Ureter (tissue), 1 donor: ENCODE measurements at regions not wholly inside any gene's neighbourhood (a gene's known extent, or its start where the extent isn't known, plus 50 kb on each side); places are given as distances from the start of the nearest gene placed in this dataset.
"Not testable (repeated sequence)": the region's sequence is repeated elsewhere in the genome, so short reads cannot be mapped to it uniquely, and the experiment has no call there.

ENCODE experiments used
- DNase-seq: peaks from one replicate; pipeline ENCODE4 v3.0.0-alpha.2; 2020; ENCODE audit warnings: low spot score
- donor health status: DM: yes; HTN: yes; CAD: no.

DNA sequence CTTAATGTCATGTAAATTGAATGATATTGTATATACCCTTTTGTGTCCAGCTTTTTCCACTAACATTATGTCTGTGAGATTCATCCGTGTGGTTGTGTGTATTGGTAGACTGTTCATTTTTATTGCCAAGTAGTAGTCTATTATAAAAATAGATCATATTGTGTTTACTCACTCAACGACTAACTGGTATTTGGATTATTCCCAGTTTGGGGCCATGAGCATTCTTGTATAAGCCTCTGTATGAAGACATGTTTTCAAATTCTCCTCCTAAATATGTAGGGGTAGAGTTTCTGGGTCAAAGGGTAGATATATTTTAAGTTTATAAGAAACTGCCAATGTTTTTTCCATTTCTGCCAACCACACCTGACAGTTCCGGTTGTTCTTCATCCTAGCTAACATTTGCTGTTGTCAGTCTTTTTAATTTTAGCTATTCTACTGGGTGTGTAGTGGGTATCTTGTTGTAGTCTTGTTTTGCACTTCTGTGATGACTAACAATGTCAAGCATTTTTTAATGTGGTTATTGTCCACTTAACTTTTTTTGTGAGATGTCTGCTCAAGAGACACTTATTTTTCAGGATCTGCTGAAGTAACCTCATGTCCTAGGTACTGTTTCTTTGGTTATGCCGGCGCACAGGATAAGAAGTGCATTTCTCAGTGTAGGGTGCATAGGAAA lies 93.2 kb downstream of the DACT1 start:
- no peak for DNase-seq

DNA sequence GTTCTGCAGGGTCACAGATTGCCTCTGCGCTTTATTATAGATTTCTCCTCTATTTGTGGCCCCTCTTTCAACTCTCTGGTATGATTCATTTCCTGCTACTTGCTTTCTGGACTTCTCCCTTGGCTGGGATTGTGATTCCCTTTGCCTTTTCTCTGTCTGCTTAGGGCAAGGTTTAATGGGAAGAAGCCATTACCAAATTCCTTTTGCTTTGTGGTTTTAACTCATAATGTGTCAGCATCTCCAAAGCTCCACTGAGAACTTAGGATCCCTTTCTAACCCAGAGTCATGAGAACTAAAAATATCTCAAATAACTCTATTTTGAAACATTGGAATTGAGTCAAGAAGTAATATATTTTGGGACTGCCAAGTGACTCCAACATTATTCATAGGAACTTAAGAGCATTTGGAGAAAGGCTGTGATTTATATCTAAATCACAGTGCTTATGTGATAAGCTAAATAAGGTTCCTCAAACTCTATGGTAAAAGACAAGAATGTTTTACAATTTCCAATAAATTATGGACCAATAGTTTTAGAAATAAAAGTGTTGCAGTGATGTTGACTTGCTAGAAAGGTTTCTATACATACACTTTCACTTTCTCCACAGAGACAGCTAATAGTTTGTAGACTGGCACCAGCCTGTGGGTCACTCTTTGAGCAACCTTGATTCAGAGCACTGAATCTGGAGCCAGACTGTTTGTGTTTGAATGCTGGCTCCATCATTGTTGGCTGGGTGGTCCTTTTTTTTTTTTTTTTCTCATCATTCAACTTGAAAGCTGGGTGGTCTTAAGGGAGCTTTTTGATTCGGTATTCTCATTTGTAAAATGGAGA lies 93.9 kb downstream of the DACT1 start:
- no peak for DNase-seq

DNA sequence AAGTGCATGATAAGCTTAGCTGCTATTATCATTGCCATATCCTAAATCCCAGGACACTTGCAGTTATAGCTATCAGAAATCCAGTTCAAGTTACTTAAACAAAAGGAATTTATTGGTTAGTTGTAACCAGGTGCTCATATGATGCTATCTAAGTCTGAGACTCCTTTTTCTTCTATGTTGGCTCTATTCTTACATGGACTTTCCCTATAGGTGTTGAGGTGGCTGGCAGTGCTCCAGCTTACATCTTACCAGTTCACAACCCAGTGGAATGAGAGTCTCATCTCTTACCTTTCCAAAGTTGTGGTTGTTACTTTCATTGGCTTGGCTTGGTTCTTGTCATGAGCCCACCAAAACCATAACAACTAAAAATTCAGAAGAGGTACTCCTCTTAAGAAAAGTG lies 94.6 kb downstream of the DACT1 start:
- no peak for DNase-seq

DNA sequence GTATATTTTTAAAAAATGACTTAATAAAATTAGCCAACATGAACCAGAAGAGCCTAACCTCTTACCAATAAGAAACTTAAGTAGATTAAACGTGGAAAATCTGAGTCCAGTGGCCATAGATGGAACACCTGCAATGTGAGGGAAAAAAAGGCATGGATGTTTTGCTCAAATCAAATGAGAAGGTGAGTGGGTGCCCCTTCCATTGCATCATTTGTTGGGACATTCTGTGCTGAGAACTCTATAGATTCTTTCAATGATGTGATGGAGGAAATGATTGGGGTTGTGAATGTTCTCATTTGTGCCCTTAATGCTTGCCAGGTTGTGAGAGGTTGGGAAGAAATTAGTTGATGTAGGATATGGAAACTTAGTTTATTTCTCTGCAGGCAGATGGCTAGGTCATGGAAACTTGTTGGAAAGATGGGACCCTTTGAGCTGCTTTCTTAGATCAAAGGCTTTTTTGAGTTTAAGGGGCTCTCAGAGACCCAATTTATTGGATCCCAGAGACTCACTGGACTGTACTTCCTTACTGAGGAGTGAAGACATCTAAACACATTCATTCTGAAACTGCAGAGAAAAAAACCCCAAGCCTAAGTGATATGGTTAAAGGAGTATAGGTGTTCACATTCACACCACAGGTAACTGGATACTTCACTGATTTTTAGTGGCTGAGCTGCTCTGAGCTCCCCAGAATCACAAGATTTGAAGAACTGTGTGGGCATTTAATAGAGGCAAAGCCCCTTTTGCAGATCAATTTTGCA lies 95.9 kb downstream of the DACT1 start:
- no peak for DNase-seq

DNA sequence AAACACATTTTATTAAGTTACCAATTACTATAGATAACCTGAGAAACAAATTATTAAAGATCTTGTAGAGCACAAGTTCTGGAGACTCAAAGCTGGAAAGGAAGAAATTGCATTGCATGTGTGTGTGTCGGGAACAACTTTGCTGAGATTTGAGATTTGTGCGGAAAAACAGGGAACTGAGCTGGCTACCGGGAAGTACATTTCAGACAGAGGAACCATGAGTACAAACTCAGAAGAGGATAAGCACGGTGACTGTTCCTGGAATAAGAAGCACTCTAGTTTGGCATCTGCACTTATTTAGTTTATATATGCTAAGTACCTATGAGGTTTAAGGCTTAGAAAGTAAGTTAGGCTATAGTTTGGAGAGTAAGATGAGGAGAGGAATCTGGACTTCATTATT lies 97.8 kb downstream of the DACT1 start:
- no peak for DNase-seq

DNA sequence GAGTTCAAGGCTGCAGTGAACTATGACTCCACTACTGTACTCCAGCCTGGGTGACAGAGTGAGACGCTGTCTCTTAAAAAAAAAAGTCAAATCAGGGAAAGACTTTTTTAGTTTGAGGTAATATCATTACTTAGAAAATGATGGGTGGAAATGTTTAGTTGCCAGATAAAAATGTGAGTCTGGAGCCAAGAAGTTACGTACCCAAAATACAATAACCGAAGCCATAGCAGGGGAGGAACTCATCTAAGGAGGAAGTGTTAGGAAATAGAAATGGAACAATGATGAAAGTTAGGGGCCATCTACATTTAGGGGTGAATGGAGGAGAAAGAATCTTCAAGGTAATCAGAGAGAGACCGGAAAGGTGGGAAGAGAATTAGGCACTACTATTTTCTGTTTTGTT lies 98.8 kb downstream of the DACT1 start:
- DNase-seq: no peak

DNA sequence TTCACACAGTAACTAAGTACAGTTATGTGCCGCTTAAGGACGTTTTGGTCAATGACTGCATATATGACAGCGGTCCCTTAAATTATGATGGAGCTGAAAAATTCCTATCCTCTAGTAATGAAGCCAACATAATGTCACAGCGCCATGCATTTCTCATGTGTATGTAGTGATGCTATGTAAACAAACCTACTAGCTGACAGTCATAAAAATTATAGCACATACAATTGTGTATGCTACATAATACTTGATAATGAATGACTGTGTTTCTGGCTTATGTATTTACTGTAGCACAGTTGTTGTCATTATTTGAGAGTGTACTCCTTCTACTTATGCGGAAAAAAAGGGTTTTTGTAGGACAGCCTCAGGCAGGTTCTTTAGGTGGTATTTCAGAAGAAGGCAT lies 99.7 kb downstream of the DACT1 start:
- DNase-seq: no peak

DNA sequence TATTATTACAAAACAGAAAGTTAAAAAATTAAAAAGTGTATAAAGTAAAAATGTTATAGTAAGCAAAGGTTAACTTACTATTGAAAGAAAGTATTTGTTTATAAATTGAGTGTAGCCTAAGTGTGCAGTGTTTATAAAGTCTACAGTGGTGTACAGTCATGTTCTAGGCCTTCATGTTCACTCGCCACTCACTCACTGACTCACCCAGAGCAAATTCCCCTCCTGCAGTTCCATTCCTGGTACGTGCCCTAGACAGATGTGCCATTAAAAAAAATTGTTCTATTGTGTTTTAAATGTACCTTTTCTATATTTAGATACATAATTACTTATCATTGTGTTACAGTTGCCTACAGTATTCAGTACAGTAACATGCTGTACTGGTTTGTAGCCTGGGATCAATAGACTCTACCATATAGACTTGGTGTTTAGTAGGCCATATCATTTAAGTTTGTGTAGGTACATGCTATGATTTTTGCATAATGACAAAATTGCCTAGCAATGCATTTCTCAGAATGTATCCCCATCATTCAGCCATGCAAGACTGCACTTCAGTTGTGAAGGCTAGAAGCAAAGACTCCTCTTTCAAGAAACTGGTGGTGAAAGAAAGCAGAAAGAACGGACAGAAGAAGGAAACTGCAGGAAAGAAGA lies 100.6 kb downstream of the DACT1 start:
- no peak for DNase-seq

DNA sequence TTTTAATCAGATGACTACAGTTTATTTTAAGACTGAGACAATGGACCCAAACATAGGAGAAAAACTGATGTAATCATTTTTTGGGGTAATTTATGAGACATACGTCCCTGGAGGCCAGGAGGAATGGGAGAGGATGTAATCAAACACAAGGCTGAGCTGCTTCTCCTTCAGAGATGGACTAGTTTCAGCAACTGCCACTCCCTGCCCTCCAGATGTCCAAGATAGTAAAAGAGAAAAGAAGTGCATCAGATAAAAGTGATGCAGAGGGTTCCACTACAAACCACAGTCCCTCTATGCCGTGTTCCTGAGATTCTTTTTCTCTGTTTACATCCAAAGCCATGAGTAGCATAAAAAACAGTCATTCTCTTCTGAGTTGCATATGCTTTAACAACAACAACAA lies 101.1 kb downstream of the DACT1 start:
- no peak for DNase-seq

DNA sequence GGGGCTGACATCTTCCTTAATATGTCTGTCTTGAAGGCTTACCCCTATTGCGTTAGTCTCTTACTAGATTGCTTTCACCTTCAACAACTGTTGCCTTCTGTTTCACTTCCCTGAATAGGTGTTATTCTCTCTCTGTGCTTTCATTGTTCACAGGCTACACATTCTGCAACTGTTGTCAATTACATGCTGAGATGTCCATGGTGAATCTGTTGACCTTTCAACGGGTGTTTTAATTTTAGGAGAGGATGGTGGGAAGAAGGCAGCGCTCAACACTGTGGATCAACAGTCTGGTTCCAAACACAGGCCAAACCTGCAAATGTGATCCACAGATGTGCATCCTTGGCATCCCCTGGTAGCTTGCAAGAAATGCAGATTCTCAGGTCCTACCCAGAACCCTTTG lies 101.9 kb downstream of the DACT1 start:
- DNase-seq: no peak

DNA sequence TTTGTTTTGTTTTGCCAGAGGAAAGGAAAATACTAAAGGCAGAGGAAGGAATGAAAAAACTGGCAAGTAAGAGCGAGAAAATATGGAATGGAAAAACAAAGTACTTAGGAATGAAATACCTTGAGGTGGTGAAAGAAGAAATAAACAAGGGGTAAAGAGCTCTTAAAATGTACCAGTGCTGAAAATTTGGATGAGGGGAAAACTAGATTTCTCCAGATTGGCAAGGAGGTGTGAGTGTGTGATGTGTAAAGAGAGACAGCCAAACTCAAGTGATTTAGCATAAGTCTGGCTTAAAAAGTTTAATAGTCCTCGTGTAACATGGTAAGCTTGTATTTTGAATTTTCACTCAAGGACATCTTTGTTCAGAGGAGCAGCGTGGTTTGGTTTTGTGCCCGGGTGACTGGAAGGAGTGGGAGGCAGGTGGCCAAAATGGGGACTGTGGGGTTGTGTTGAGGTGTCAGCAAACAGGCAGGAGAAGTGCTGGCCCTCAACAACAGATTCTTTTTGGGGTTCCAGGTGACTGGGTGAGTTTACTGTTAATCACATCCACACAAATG lies 102.7 kb downstream of the DACT1 start:
- DNase-seq: no peak

DNA sequence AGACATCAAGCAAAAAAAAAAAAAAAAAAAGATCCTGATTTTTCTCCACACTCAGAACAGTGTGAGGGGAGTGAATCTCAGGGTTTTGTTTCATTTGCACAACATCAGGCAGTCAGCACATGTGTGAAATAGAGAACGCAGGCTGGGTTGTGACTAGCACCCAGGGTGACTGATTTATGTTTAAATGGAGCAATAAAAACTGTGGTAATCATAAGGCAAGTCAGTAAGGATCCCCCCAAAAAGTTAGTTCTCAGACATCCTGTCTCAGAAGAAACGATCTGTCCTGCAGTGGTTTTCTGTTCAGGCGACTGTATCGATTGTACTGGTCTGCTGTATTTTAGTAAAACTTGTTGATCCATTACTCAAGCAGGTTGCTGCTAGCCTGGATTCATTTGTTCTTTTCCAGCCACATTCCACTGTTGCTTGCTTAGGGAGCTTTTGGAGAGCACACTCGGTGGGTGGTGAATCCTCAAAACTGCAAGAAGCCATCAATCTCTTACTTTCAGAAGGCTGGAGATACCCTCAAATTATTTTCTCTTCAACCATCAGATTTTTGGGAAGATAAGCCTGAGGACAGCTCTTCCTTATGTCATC lies 107.1 kb downstream of the DACT1 start:
- no peak for DNase-seq

DNA sequence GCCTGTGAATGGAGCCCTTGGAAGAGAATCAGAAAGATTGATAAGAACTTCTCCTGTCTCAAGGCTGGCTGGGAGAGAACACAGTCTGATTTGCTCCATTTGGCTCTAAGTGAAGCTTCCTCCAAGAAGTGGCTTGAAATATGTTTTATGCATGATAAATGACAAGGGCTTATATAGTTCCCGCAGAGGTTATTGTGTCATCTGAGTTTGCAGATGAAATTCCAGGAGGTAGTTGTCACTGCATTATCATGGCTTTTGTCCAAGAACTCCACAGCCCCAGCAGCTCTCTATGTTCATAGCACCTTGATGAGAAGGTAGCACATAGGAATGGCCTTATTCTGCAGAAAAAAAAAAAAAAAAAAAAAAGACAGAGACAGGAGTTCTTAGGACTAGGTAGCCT lies 108.5 kb downstream of the DACT1 start:
- no peak for DNase-seq

DNA sequence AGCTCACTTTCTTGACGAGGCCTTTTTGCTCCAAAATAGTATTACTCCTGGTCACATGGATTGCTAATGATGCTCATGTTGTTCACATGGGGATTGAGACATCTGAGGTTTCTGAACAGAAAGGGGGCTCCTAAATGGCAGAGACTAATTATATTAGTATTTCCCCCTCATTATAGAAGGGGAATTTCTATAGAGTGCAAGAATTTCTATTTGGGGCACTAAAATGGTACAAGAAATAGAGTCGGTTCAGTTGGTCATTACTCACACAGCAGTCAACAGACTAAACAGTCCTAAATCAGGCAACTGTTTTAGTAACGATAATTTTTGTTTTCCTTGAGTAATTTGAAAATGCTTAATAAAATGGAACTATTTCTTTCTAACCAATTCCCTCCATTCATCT lies 108.9 kb downstream of the DACT1 start:
- DNase-seq: no peak

DNA sequence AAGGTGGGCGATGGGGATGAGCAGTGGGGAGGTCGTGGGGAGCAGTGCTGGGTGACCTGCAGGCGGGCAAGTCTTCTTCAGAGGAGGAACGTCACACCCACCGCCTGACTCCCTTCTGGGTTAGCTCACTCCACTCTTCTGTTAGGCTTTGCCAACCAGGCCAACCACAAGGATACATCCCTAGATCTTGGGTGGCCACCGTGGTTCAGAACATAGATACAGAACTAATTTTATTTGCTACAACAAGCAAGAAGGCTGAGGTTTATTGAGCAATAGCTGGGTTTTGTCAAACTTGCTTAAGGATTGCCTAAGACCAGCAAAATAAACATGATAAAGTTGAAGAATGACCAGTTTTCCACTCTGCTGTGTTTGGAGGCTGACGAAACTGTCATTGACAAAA lies 109.4 kb downstream of the DACT1 start:
- peak; percentile 58 for DNase-seq

DNA sequence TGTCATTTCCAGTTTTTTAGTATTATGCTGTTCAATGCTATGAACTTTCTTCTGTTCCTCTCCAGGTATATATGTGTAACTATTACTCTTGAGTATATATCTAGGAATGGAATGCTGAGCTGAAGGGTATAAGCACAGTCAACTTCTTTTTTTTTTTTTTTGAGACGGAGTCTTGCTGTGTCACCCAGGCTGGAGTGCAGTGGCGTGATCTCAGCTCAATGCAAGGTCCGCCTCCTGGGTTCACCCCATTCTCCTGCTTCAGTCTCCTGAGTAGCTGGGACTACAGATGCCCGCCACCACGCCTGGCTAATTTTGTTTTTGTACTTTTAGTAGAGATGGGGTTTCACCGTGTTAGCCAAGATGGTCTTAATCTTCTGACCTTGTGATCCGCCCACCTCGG lies 110.5 kb downstream of the DACT1 start:
- not testable (repeated sequence) for DNase-seq

DNA sequence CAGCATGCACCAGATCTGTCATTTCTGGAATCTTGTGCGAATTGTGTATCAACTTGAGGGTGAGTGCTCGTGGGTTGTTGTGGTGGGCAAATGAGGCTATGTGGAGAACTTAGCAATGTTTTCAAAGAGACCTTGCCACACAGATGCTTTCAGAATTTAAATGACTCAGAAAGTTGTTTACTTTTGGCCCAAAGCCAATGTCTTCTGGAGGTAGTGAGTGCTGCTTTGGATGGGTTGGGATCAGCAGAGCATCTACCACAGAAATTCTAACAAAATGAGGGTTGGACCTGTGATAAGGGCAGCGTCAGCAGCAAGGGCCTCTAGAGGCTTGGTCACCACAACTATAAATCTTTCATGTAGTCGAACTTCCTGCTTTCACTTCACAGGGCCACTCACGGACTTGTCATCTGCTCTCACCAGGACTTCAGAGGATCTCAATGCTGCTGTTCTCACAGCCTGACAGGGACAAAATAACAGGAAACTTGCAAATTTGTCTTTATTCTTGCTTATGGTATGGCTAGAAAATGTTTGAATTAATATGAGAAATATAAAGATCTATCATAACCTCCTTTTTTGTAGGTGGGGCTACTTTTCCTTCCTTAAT lies 111.4 kb downstream of the DACT1 start:
- DNase-seq: peak; percentile 55

DNA sequence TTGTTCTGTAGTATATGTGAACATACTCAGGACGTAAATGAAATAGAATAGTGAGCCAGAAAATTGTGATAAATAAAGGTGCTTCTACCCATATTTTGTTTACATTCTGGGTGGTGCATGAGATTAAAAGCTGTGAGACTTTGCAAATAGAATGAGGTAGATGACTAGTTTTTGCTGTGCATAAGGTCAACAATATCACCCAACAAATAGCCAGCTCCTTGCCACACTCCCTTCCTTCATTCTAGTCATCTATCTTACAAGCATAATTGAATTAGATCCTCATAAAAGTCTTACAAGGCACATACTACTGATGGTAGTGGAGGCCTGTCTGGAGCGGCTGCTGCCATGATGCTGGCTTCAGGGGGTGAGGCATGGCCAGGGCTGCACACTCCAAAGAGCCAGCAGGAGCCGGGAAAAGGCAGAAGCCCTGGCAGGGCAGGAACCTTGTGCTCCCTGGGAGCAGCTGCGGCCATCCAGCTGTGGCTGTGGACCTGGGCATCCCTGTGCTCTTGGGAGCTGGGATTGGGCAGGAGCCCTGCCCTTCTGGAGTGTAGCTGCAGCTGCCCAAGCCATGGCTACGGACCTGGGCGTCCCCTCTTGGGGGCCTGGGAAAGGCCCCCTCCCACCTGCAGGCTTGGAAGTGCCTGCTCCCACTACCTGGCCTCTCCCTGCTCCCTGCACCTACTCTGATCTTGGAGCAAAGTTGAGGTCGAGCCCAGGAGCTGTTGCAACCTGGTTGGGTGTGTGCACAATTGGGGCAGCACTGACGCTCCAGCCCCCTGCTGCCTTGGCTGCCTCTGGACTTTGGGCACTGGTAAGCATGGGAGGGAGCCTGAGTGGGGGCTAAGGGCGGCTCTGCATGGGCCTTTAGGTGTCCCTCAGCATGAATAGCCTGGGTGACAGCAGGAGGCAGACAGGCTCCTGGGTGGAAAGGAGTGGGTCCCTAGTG lies 112.8 kb downstream of the DACT1 start:
- DNase-seq: no peak

DNA sequence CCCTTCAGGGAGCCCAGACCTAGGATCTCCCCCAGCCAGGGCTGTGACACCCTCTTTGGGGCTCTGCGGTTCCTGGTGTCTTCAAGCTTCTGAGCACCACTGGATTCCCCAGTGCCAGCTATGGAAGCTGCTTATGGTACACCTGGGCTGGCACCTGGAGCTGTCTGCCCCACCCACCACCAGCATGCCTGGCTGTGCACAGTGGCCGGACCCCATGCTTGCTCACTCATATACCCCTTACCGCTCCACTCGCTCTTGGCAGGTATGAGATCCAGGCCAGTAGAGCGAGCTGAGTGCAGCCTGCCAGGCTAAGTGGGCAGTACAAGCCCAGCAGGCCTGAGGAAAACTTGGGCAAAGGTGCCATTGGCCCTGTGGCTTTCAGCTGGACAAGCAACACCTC lies 114.0 kb downstream of the DACT1 start:
- DNase-seq: no peak

DNA sequence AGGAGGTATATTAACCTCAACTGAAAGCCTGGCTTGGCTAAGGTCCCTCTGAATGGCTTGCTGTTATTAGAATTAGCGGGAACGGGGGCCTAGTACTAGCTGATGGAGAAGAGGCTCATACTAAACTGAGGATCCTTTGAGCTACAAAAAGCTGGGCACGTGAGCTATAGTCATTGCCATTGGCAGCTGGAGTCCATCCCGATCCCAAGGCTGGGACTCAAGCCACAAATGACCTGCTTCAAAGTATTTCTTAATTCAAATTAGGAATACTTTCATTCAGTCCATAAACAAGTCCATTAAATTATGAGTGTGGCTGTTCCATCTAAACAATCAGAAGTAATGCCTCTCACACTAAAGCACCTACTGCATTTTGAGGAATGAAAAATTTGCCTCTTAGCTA lies 114.5 kb downstream of the DACT1 start:
- no peak for DNase-seq
